GM18520 (cell line): ENCODE measurements at regions not wholly inside any gene's neighbourhood (a gene's known extent, or its start where the extent isn't known, plus 50 kb on each side); places are given as distances from the start of the nearest gene placed in this dataset.
"Not testable (repeated sequence)": the region's sequence is repeated elsewhere in the genome, so short reads cannot be mapped to it uniquely, and the experiment has no call there.

Experiments
- ATAC-seq: cut with Tn5 transposase; IDR thresholded peaks from one replicate; pipeline ENCODE4 v1.9.1; 2021; ENCODE audit not compliant: unreplicated experiment

- ATAC-seq, result no peak
Observed at GRCh38 chr22:49406047-49406650, 421.5 kb downstream of the BRD1 start.

GRCh38 chr22:49405590-49405989 lies 422.1 kb downstream of the BRD1 start:
- ATAC-seq, result no peak

- no peak for ATAC-seq
Observed at GRCh38 chr22:49404576-49405241, 423.0 kb downstream of the BRD1 start.

GRCh38 chr22:49404020-49404419 lies 423.7 kb downstream of the BRD1 start:
- ATAC-seq, result no peak

- no peak for ATAC-seq
Observed at GRCh38 chr22:49403102-49403501, 424.6 kb downstream of the BRD1 start.

- ATAC-seq, result no peak
Observed at GRCh38 chr22:49402169-49402568, 425.5 kb downstream of the BRD1 start.

GRCh38 chr22:49400941-49401598 lies 426.6 kb downstream of the BRD1 start:
- no peak for ATAC-seq

GRCh38 chr22:49400136-49400940 lies 427.3 kb downstream of the BRD1 start:
- ATAC-seq, result no peak

GRCh38 chr22:49398646-49399045 lies 429.0 kb downstream of the BRD1 start:
- no peak for ATAC-seq

- no peak for ATAC-seq
Observed at GRCh38 chr22:49398115-49398514, 429.6 kb downstream of the BRD1 start.

GRCh38 chr22:49396817-49397216 lies 430.9 kb downstream of the BRD1 start:
- no peak for ATAC-seq

GRCh38 chr22:49395617-49396016 lies 432.1 kb downstream of the BRD1 start:
- ATAC-seq, result no peak

- ATAC-seq, result not testable (repeated sequence)
Observed at GRCh38 chr22:49395062-49395461, 432.6 kb downstream of the BRD1 start.

GRCh38 chr22:49394116-49394785 lies 433.4 kb downstream of the BRD1 start:
- ATAC-seq, result no peak

GRCh38 chr22:49393526-49393925 lies 434.1 kb downstream of the BRD1 start:
- ATAC-seq, result no peak

- ATAC-seq, result no peak
Observed at GRCh38 chr22:49392841-49393510, 434.7 kb downstream of the BRD1 start.

GRCh38 chr22:49392247-49392646 lies 435.4 kb downstream of the BRD1 start:
- ATAC-seq, result no peak

- ATAC-seq, result no peak
Observed at GRCh38 chr22:49391436-49391835, 436.2 kb downstream of the BRD1 start.

GRCh38 chr22:49390954-49391353 lies 436.7 kb downstream of the BRD1 start:
- ATAC-seq, result no peak

GRCh38 chr22:49383909-49384308 lies 443.8 kb downstream of the BRD1 start:
- not testable (repeated sequence) for ATAC-seq

- ATAC-seq, result no peak
Observed at GRCh38 chr22:49382451-49382735, 445.3 kb downstream of the BRD1 start.
